GM18505 (cell line): ENCODE measurements at regions not wholly inside any gene's neighbourhood (a gene's known extent, or its start where the extent isn't known, plus 50 kb on each side); places are given as distances from the start of the nearest gene placed in this dataset.
"Not testable (repeated sequence)": the region's sequence is repeated elsewhere in the genome, so short reads cannot be mapped to it uniquely, and the experiment has no call there.

Experiments
- ATAC-seq: cut with Tn5 transposase; IDR thresholded peaks from one replicate; pipeline ENCODE4 v1.9.1; 2021; ENCODE audit not compliant: unreplicated experiment
- POLR2A ChIP-seq: IDR thresholded peaks from 4 replicates; pipeline ENCODE4 v1.6.1; 2011; ENCODE audit warnings: borderline replicate concordance; ENCODE audit not compliant: insufficient read depth, insufficient read length; ENCODE audit errors: extremely low read depth

DNA sequence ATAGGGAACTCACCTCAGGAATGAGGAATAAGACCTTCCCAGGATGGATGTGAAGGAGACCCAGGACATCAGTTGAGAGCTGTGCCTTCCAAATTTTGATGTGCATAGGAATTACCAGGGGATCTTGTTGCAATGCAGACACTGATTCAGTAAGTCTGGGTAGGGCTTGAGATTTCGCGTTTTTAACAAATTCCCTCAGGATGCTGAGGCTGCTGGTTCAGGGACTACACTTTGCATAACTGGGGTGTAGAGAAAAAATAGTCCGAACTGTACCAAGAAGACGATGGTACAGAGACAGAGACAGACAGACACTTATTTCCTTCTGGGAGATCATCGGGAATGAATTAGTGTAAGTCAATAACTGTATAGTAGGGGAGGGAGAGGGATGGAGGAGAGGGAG, 82.3 kb upstream of the FREM1 start:
- no peak for ATAC-seq
- no peak for TF ChIP-seq POLR2A

DNA sequence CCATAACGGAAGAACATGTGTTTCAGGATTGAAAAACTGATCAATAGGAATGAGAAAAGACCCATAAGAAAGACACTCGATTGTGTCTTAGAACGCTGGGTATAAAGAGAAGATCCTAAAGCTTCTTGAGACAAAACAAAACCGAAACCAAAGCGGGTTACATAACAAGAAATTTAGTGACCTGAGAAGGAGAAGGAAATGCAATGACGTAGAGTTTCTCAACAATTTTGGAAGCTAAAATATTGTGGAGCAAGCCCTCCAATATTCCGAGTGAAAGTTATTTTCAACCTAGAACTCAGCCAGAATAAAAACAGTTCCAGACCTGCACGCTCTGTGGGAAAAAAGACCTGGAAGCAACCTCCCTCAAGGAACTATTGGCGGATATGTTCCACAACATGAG, 81.9 kb upstream of the FREM1 start:
- no peak for TF ChIP-seq POLR2A

DNA sequence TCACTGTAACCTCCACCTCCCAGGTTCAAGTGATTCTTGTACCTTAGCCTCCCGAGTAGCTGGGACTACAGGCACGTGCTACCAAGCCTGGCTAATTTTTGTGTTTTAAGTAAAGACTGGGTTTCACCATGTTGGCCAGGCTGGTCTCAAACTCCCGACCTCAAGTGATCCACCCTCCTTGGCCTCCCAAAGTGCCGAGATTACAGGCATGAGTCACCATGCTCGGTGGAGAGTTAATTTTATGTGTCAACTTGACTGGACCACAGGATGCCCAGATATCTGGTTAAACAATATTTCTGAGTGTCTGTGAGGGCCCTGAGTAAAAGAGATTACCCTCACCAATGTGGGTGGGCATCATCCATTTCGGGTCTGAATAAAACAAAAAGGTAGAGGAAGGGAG, 80.4 kb upstream of the FREM1 start:
- not testable (repeated sequence) for ATAC-seq

More for the DNA sequence above, 81.9 kb upstream of the FREM1 start:
- ATAC-seq = no peak

- no peak for TF ChIP-seq POLR2A
- no peak for ATAC-seq
These were observed 79.6 kb upstream of the FREM1 start for GRCh38 chr9:14989811-14990210.

DNA sequence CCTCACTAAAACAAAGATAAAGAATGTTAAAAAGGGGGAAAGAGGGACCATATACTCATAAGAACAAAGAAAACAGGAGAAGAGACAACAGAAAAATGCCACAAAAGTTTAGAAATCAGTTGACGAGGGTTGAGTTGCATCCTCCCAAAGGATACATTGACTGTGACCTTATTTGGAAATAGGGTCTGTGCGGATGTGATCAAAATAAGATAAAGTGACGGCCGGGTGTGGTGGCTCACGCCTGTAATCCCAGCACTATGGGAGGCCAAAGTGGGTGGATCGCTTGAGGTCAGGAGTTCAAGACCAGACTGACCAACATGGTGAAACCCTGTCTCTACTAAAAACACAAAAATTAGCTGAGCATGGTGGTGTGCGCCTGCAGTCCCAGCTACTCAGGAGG, 79.1 kb upstream of the FREM1 start:
- ATAC-seq = not testable (repeated sequence)

DNA sequence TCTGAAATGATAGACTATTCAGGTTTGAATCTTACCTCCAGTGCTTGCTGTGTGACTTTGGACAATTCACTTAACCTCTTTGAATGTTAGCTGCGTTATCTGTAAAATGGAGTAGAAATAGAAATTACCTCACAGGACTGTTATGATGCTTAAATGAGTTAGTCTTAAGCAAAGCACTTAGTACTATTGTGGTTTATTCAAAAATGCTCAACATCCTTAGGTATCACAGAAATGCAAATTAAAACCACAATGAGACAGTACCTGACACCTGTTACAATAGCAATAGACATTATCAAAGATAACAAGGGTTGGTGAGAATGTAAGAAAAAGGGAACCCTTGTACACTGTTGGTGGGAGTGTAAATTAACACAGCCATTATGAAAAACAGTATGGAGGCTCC, 77.6 kb upstream of the FREM1 start:
- peak; percentile 75 for ATAC-seq
- no peak for TF ChIP-seq POLR2A

GRCh38 chr9:14985419-14985818, 75.2 kb upstream of the FREM1 start:
- no peak for TF ChIP-seq POLR2A
- no peak for ATAC-seq

DNA sequence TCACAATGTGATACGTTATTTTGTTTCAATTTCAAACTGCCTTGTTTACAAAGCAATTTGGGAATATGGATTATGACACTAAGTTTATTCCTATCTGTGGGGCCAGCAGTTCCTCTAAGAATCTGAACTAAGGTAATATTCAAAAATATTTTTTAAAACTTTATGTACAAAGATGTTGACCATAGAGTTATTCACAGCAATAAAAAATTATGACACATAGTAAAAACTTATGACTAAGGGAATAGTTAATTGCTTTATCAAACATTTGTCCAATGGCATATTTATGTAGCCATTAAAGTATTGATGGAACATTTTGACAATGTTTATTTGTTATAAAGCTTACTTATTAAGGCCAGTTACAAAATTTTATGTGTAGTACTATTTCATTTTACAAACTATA, 73.4 kb upstream of the FREM1 start:
- ATAC-seq = no peak
- no peak for TF ChIP-seq POLR2A

- TF ChIP-seq POLR2A = no peak
- no peak for ATAC-seq
These were observed 71.2 kb upstream of the FREM1 start for GRCh38 chr9:14981291-14981950.

DNA sequence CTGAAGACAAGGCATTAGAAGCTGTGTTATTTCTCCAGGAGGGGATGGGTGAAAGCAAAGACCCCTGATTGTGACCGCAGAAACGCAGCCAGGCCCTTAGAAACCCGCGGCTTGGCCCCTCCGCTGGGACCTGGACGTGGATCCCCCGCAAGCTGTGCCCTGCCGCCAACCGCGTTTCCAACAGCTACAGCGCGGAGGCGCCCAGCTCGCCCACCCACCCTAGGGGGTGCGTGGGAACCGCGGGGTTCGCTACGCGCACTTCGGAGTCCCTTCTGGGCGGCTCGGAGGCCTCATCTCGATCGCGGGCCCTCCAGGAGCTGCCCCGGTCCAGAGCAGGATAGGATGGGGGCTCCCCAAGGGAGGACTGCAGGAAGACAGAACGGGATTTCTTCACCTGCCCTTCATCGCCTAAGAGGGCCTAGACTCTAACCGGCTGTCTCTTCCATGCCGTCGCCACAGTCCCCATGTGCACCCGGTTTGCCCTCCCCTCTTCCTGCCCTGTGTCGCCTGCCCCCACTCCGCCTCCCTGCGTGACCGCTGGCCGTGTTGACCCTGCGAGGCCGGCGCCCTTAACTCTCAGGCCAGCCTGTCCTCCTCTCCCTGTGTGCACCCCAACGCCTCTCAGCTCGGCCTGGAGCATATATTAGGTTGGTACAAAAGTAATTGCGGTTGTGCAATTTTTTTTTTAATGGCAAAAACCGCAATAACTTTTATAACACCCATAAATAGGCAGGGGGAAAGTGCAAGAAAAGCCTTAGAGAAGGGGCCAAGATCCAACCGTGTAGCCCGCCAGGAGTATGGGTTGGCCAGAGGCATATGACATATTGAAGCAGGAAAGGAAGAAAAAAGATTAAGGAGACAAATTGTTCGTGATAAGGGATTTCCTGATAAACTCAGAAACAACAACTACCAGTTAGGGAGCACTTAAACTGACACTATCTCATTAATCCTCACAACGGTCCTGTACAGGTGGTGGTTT, 68.1 kb upstream of the FREM1 start:
- no peak for TF ChIP-seq POLR2A
- no peak for ATAC-seq

- TF ChIP-seq POLR2A = no peak
- ATAC-seq = no peak
These were observed 57.5 kb upstream of the FREM1 start for GRCh38 chr9:14967450-14968321.

GRCh38 chr9:14962193-14962882, 52.1 kb upstream of the FREM1 start:
- ATAC-seq = no peak
- no peak for TF ChIP-seq POLR2A
